ENCODE measurements at regions not wholly inside any gene's neighbourhood (a gene's known extent, or its start where the extent isn't known, plus 50 kb on each side); places are given as distances from the start of the nearest gene placed in this dataset.

GRCh38 chrX:122501652-122502051 lies 682.4 kb upstream of the GRIA3 start:
- no peak overlapping the region for H3K4me2 ChIP-seq (ENCODE audit: low read length)
- H3K27ac ChIP-seq (ENCODE audit: low read length), result no peak overlapping the region
- H4K20me1 ChIP-seq (ENCODE audit: insufficient read depth, low read length), result no peaks in the 10 kb centered on the region
- H2AFZ ChIP-seq (ENCODE audit: low read depth, low read length), result no peak overlapping the region
- H3K9ac ChIP-seq (ENCODE audit: low read length), result no peak overlapping the region
- no peaks in the 10 kb centered on the region for H3K4me1 ChIP-seq (ENCODE audit: low read length)
- TF ChIP-seq CTCF (IDR thresholded peaks at IDR 0.05; ENCODE audit: low read depth, low read length) (no peak), EZH2phosphoT487 (IDR thresholded peaks at IDR 0.05; ENCODE audit: low read depth) (no peak)
- no peaks in the 10 kb centered on the region for H3K36me3 ChIP-seq (replicated peaks; ENCODE audit: low read depth, low read length)
- no peaks in the 10 kb centered on the region for H3K9me3 ChIP-seq (ENCODE audit: insufficient read depth, low read length)
- H3K79me2 ChIP-seq (ENCODE audit: low read length), result no peaks in the 10 kb centered on the region
- H3K27me3 ChIP-seq (ENCODE audit: low read depth, low read length), result no peaks in the 10 kb centered on the region
- H3K4me3 ChIP-seq (ENCODE audit: low read length), result no peak overlapping the region

GRCh38 chrX:122504026-122504425 lies 680.1 kb upstream of the GRIA3 start:
- TF ChIP-seq EZH2phosphoT487 (IDR thresholded peaks at IDR 0.05; ENCODE audit: low read depth), result no peak
- TF ChIP-seq CTCF (IDR thresholded peaks at IDR 0.05; ENCODE audit: low read depth, low read length), result no peak
- H3K4me3 ChIP-seq (ENCODE audit: low read length), result no peak overlapping the region
- no peak overlapping the region for H2AFZ ChIP-seq (ENCODE audit: low read depth, low read length)
- no peaks in the 10 kb centered on the region for H4K20me1 ChIP-seq (ENCODE audit: insufficient read depth, low read length)
- no peak overlapping the region for H3K27ac ChIP-seq (ENCODE audit: low read length)
- no peaks in the 10 kb centered on the region for H3K27me3 ChIP-seq (ENCODE audit: low read depth, low read length)
- H3K9ac ChIP-seq (ENCODE audit: low read length), result no peak overlapping the region
- H3K4me2 ChIP-seq (ENCODE audit: low read length), result no peak overlapping the region
- no peaks in the 10 kb centered on the region for H3K79me2 ChIP-seq (ENCODE audit: low read length)
- H3K36me3 ChIP-seq (replicated peaks; ENCODE audit: low read depth, low read length), result no peaks in the 10 kb centered on the region
- H3K9me3 ChIP-seq (ENCODE audit: insufficient read depth, low read length), result no peaks in the 10 kb centered on the region
- H3K4me1 ChIP-seq (ENCODE audit: low read length), result no peaks in the 10 kb centered on the region

- Histone ChIP-seq H3K27me3 (ENCODE audit: low read depth, low read length) (no peaks in the 10 kb centered on the region), H3K36me3 (replicated peaks; ENCODE audit: low read depth, low read length) (no peaks in the 10 kb centered on the region), H3K27ac (ENCODE audit: low read length) (no peak overlapping the region), H2AFZ (ENCODE audit: low read depth, low read length) (no peak overlapping the region), H3K4me1 (ENCODE audit: low read length) (no peaks in the 10 kb centered on the region), H3K9me3 (ENCODE audit: insufficient read depth, low read length) (no peaks in the 10 kb centered on the region), H3K79me2 (ENCODE audit: low read length) (no peaks in the 10 kb centered on the region), H3K4me2 (ENCODE audit: low read length) (no peak overlapping the region), H4K20me1 (ENCODE audit: insufficient read depth, low read length) (no peaks in the 10 kb centered on the region), H3K9ac (ENCODE audit: low read length) (no peak overlapping the region), H3K4me3 (ENCODE audit: low read length) (no peak overlapping the region)
- no peak for TF ChIP-seq EZH2phosphoT487 (IDR thresholded peaks at IDR 0.05; ENCODE audit: low read depth)
- no peak for TF ChIP-seq CTCF (IDR thresholded peaks at IDR 0.05; ENCODE audit: low read depth, low read length)
Observed at GRCh38 chrX:122512561-122513072, 671.5 kb upstream of the GRIA3 start.

GRCh38 chrX:122517786-122518185 lies 666.3 kb upstream of the GRIA3 start:
- no peak overlapping the region for H3K27ac ChIP-seq (ENCODE audit: low read length)
- H2AFZ ChIP-seq (ENCODE audit: low read depth, low read length), result no peak overlapping the region
- no peaks in the 10 kb centered on the region for H3K27me3 ChIP-seq (ENCODE audit: low read depth, low read length)
- H3K4me3 ChIP-seq (ENCODE audit: low read length), result no peak overlapping the region
- H3K4me2 ChIP-seq (ENCODE audit: low read length), result no peak overlapping the region
- H4K20me1 ChIP-seq (ENCODE audit: insufficient read depth, low read length), result no peaks in the 10 kb centered on the region
- no peak for TF ChIP-seq CTCF (IDR thresholded peaks at IDR 0.05; ENCODE audit: low read depth, low read length)
- no peak for TF ChIP-seq EZH2phosphoT487 (IDR thresholded peaks at IDR 0.05; ENCODE audit: low read depth)
- no peaks in the 10 kb centered on the region for H3K79me2 ChIP-seq (ENCODE audit: low read length)
- H3K9me3 ChIP-seq (ENCODE audit: insufficient read depth, low read length), result no peaks in the 10 kb centered on the region
- no peaks in the 10 kb centered on the region for H3K4me1 ChIP-seq (ENCODE audit: low read length)
- H3K36me3 ChIP-seq (replicated peaks; ENCODE audit: low read depth, low read length), result no peaks in the 10 kb centered on the region
- H3K9ac ChIP-seq (ENCODE audit: low read length), result no peak overlapping the region
